ENCODE measurements at regions not wholly inside any gene's neighbourhood (a gene's known extent, or its start where the extent isn't known, plus 50 kb on each side); places are given as distances from the start of the nearest gene placed in this dataset.

DNA sequence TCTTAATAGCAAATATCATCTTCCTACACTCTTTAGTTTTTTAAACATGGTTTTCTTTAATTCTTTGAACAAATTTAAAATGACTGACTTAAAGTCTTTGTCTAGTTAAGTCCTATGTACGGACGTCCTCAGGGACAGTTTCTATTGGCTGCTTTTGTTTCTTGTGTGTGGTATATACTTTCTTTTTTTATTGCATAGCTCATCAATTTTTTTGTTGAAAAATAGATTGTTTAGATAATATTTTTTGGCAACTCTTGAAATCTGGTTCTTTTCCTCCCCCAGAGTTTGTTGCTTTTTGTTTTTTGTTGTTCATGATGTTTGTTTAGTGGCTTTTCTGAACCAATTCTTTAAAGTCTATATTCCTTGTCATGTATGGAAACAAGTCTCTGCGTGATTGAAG, 479.8 kb downstream of the PREX1 start:
- TF ChIP-seq, protein P1, sequence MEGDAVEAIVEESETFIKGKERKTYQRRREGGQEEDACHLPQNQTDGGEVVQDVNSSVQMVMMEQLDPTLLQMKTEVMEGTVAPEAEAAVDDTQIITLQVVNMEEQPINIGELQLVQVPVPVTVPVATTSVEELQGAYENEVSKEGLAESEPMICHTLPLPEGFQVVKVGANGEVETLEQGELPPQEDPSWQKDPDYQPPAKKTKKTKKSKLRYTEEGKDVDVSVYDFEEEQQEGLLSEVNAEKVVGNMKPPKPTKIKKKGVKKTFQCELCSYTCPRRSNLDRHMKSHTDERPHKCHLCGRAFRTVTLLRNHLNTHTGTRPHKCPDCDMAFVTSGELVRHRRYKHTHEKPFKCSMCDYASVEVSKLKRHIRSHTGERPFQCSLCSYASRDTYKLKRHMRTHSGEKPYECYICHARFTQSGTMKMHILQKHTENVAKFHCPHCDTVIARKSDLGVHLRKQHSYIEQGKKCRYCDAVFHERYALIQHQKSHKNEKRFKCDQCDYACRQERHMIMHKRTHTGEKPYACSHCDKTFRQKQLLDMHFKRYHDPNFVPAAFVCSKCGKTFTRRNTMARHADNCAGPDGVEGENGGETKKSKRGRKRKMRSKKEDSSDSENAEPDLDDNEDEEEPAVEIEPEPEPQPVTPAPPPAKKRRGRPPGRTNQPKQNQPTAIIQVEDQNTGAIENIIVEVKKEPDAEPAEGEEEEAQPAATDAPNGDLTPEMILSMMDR (IDR thresholded peaks at IDR 0.05; ENCODE audit: unreplicated experiment): no peak
- Mint-ChIP-seq H3K4me3 (ENCODE audit: low read depth, unreplicated experiment) (no peak overlapping the region), H3K36me3 (ENCODE audit: insufficient read depth, unreplicated experiment) (no peaks in the 10 kb centered on the region), H3K27ac (ENCODE audit: unreplicated experiment) (no peak overlapping the region), H3K4me1 (ENCODE audit: low read depth, unreplicated experiment) (no peaks in the 10 kb centered on the region), H3K9me3 (ENCODE audit: low read depth, unreplicated experiment) (no peaks in the 10 kb centered on the region), H3K27me3 (ENCODE audit: unreplicated experiment) (peaks cover 3% of the 10 kb centered on the region)
- BruUV-seq (replicated peaks): no TSS peak
- CTCF ChIA-PET: no interaction called here
- DNase-seq: no peak
- intact Hi-C loops (cut with micrococcal nuclease; ENCODE audit: unreplicated experiment): no loop called here

DNA sequence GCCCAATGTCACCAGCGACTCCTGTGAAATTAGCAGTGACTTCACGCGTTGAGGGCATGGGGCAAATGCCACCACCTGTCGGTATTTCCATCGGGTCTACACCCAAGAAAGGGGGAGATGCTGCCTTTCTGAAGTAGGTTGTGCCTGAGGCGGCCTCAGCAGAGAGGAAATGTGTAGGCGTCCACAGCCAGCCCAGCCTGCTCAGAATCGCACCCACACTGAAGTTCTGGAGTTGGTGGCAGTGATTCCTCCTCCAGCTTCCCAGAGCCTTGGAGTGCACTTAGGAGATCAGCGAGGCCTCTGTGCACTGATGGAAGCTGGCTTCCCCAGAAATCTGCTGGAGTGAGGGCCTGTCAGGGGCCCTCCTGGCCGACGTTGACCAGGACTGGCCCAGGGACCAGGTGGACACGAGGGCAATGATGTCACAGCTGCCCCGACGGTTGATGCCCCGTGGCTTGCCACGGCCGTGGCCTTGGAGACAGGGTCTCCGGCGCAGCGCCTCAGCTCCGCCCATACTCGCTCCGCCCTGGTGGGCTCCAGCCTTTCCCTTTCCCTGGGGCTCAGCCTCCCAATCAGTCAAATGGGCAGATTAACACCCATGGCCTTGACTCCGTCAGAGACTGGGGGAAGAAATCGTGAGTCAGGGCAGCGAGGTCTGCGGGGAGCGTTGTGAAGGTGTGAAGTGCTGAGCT, 484.8 kb downstream of the PREX1 start:
- TF ChIP-seq, protein P1 (IDR thresholded peaks at IDR 0.05; ENCODE audit: unreplicated experiment): no peak
- DNase-seq: no peak
- BruUV-seq (replicated peaks): no TSS peak
- no peak overlapping the region for H3K4me3 Mint-ChIP-seq (ENCODE audit: low read depth, unreplicated experiment)
- H3K36me3 Mint-ChIP-seq (ENCODE audit: insufficient read depth, unreplicated experiment): peaks cover 7% of the 10 kb centered on the region
- H3K27ac Mint-ChIP-seq (ENCODE audit: unreplicated experiment): no peak overlapping the region
- CTCF ChIA-PET: interaction anchor here (1.4 kb wide), 1 partner anchor 10 kb away, joined by 3 read pairs; no protein-coding TSS in a partner anchor
- H3K9me3 Mint-ChIP-seq (ENCODE audit: low read depth, unreplicated experiment): no peaks in the 10 kb centered on the region
- intact Hi-C loops (cut with micrococcal nuclease; ENCODE audit: unreplicated experiment): no loop called here
- H3K4me1 Mint-ChIP-seq (ENCODE audit: low read depth, unreplicated experiment): peaks cover 16% of the 10 kb centered on the region
- H3K27me3 Mint-ChIP-seq (ENCODE audit: unreplicated experiment): peaks cover 26% of the 10 kb centered on the region

DNA sequence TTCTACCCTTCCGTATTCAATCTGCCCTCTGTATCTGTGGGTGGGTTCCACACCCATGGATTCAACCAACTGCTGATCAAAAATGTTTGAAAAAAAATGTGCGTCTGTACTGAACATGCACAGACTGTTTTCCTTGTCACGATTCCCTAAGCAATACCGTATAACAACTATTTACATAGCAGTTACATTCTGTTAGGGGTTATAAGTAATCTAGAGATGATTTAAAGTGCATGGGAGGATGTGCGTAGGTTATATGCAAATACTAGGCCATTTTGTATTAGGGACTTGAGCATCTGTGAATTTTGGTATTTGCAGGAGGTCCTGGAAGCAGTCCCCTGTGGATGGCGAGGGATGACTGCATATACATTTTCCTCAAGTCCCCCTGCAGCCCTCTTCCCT, 486.9 kb downstream of the PREX1 start:
- H3K9me3 Mint-ChIP-seq (ENCODE audit: low read depth, unreplicated experiment): no peaks in the 10 kb centered on the region
- H3K27ac Mint-ChIP-seq (ENCODE audit: unreplicated experiment): no peak overlapping the region
- peaks cover 26% of the 10 kb centered on the region for H3K27me3 Mint-ChIP-seq (ENCODE audit: unreplicated experiment)
- BruUV-seq (replicated peaks): no TSS peak
- H3K4me1 Mint-ChIP-seq (ENCODE audit: low read depth, unreplicated experiment): peaks cover 16% of the 10 kb centered on the region
- CTCF ChIA-PET: interaction anchor here (0.6 kb wide), 1 partner anchor 281 kb away, joined by 3 read pairs; no protein-coding TSS in a partner anchor
- TF ChIP-seq, protein P1 (IDR thresholded peaks at IDR 0.05; ENCODE audit: unreplicated experiment): no peak
- DNase-seq: no peak
- intact Hi-C loops (cut with micrococcal nuclease; ENCODE audit: unreplicated experiment): no loop called here
- peaks cover 7% of the 10 kb centered on the region for H3K36me3 Mint-ChIP-seq (ENCODE audit: insufficient read depth, unreplicated experiment)
- no peak overlapping the region for H3K4me3 Mint-ChIP-seq (ENCODE audit: low read depth, unreplicated experiment)

DNA sequence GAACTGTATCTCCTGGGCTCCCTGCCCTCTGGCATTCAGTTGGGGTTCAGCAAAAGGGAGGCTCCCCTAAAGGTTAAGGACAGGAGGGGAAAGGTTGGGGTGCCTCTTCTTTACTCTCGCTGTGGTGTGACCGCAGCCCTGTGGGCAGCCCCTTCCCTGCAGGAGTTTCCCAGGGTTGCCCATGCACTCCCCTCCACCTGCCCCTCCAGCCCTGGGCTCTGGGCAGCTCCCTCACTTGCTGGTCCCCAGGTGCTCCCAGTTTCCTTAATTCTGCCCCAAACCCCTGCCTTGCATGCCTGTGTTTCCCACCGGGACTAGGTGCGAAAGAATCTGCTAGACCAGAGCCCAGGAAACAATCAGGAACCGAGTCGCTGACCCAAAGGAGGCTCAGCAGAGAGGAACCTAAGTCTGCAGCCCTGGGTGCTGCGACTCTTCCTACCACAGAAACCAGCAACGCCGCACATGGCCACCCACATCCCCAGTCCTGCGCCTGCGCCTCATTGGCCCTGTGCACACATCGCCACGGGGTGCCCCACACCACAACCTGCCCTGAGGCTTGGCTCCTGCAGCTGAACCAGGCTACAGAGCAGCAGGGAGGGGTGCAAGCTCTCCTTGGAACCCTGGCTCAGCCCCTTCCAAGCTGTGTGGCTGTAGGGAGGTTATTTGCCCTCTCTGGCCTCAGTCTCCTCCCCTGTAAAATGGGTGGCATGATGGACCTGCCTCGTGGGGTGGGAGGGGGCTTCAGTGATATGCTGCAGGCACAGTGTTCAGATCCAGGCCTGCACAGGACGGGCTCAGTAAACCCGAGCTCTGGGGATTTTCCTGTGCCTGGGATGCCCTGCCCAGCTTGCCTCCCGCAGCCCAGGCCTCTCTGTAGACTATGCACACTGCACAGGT, 487.6 kb downstream of the PREX1 start:
- CTCF ChIA-PET: interaction anchor here (0.5 to 0.6 kb wide), 2 partner anchors 281 to 307 kb away, joined by 3 read pairs; no protein-coding TSS in a partner anchor
- Mint-ChIP-seq H3K4me1 (ENCODE audit: low read depth, unreplicated experiment) (peaks cover 16% of the 10 kb centered on the region), H3K27me3 (ENCODE audit: unreplicated experiment) (peaks cover 26% of the 10 kb centered on the region), H3K4me3 (ENCODE audit: low read depth, unreplicated experiment) (peak overlapping the region; percentile 33), H3K36me3 (ENCODE audit: insufficient read depth, unreplicated experiment) (peaks cover 7% of the 10 kb centered on the region), H3K9me3 (ENCODE audit: low read depth, unreplicated experiment) (no peaks in the 10 kb centered on the region), H3K27ac (ENCODE audit: unreplicated experiment) (peak overlapping the region; percentile 61)
- DNase-seq: no peak
- intact Hi-C loops (cut with micrococcal nuclease; ENCODE audit: unreplicated experiment): no loop called here
- TF ChIP-seq, protein P1 (IDR thresholded peaks at IDR 0.05; ENCODE audit: unreplicated experiment): no peak
- BruUV-seq (replicated peaks): no TSS peak
